ENCODE measurements at regions not wholly inside any gene's neighbourhood (a gene's known extent, or its start where the extent isn't known, plus 50 kb on each side); places are given as distances from the start of the nearest gene placed in this dataset.

GRCh38 chr11:105468154-105468553 lies 141.7 kb upstream of the GRIA4 start:
- TF ChIP-seq EGR1 (IDR thresholded peaks at IDR 0.05; ENCODE audit: low read depth) = no peak
- TF ChIP-seq, protein P1, sequence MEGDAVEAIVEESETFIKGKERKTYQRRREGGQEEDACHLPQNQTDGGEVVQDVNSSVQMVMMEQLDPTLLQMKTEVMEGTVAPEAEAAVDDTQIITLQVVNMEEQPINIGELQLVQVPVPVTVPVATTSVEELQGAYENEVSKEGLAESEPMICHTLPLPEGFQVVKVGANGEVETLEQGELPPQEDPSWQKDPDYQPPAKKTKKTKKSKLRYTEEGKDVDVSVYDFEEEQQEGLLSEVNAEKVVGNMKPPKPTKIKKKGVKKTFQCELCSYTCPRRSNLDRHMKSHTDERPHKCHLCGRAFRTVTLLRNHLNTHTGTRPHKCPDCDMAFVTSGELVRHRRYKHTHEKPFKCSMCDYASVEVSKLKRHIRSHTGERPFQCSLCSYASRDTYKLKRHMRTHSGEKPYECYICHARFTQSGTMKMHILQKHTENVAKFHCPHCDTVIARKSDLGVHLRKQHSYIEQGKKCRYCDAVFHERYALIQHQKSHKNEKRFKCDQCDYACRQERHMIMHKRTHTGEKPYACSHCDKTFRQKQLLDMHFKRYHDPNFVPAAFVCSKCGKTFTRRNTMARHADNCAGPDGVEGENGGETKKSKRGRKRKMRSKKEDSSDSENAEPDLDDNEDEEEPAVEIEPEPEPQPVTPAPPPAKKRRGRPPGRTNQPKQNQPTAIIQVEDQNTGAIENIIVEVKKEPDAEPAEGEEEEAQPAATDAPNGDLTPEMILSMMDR (IDR thresholded peaks at IDR 0.05 in 2 of 3, conservative IDR thresholded peaks at IDR 0.05 in 1 of 3; ENCODE audit: borderline replicate concordance in 1 of 3, insufficient read depth in 1 of 3, low read depth in 2 of 3, low read length in 2 of 3) = no peak

Measured in HCT116 (cell line).